Immature natural killer cell (primary cell): ENCODE measurements at regions not wholly inside any gene's neighbourhood (a gene's known extent, or its start where the extent isn't known, plus 50 kb on each side); places are given as distances from the start of the nearest gene placed in this dataset.

Experiments
- DNase-seq, 3 donors: peaks; one replicate each; pipeline ENCODE4 v3.0.0; 2022; ENCODE audit warnings: mixed read lengths in 1 of 3
- H3K27ac Mint-ChIP-seq, 6 donors: one replicate each; pipeline ENCODE4 v1.8.0; 2020; ENCODE audit warnings: mixed read lengths in 6 of 6, mild to moderate bottlenecking in 5 of 6, inconsistent platforms in 4 of 6, moderate library complexity in 3 of 6
- H3K27me3 Mint-ChIP-seq, 3 donors: one replicate each; pipeline ENCODE4 v1.8.0; 2020 to 2021; ENCODE audit warnings: low read depth in 3 of 3, mild to moderate bottlenecking in 3 of 3, mixed read lengths in 3 of 3, moderate library complexity in 3 of 3, inconsistent platforms in 1 of 3
- H3K36me3 Mint-ChIP-seq, 3 donors: one replicate each; pipeline ENCODE4 v1.8.0; 2020; ENCODE audit warnings: mixed read lengths in 3 of 3, inconsistent platforms in 2 of 3, mild to moderate bottlenecking in 2 of 3
- H3K4me1 Mint-ChIP-seq, 2 donors: one replicate each; pipeline ENCODE4 v1.8.0; 2020; ENCODE audit warnings: inconsistent platforms in 2 of 2, mild to moderate bottlenecking in 2 of 2, mixed read lengths in 2 of 2, moderate library complexity in 1 of 2
- H3K4me3 Mint-ChIP-seq, 5 donors: one replicate each; pipeline ENCODE4 v1.8.0; 2020; ENCODE audit warnings: mild to moderate bottlenecking in 5 of 5, mixed read lengths in 5 of 5, inconsistent platforms in 3 of 5, moderate library complexity in 3 of 5
- H3K9me3 Mint-ChIP-seq, 6 donors: one replicate each; pipeline ENCODE4 v1.8.0; 2020; ENCODE audit warnings: mild to moderate bottlenecking in 6 of 6, mixed read lengths in 6 of 6, inconsistent platforms in 4 of 6, moderate library complexity in 3 of 6

DNA sequence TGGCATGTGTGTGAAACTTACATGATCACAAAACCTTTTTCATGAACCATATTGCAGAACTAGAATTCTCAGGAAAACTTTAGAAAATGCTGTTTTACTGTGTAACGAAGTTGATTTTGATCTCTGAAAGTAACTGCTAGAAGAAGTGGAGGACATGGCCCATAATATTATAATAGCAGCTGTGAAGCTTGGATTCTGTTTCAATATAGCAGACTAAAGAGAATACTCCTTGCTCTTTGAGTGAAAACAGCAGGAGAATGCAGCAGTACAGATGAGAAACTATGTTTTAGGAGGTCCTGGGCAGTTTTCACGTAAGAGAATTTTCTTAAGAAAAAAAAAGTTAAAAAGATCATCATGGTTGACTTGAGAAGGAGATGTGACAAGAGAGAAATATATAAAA lies 76.7 kb upstream of the POU2AF2 start:
- Mint-ChIP-seq H3K4me3 (no peak overlapping the region), H3K36me3 (no peaks in the 10 kb centered on the region), H3K27me3 (peaks cover 0 to 7% (median 3%) of the 10 kb centered on the region in 3 donors), H3K9me3 (no peaks in the 10 kb centered on the region), H3K4me1 (no peaks in the 10 kb centered on the region), H3K27ac (no peak overlapping the region)
- DNase-seq: no peak

DNA sequence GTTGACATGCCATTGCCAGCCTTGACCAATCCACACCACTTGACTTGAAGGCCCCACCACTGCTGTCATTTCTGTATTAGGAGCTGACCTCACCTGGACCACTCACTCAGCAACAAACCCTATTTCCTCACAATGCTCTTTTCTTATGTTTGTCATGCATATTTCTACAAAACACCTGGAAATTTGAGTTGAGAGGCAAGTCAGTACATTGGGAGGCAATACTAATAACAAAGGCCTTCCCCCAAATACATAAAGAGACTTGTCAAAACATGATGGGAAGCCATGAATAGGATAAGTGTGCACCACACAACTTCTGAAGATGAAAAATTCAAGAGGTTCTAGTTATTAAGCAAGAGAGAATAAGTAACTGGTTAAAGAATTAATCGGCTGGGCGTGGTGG lies 77.9 kb upstream of the POU2AF2 start:
- Mint-ChIP-seq H3K9me3 (peaks cover 0 to 2% (median 0%) of the 10 kb centered on the region in 6 donors), H3K4me1 (no peaks in the 10 kb centered on the region), H3K27ac (no peak overlapping the region), H3K36me3 (no peaks in the 10 kb centered on the region), H3K27me3 (peaks cover 0 to 5% (median 3%) of the 10 kb centered on the region in 3 donors), H3K4me3 (no peak overlapping the region)
- DNase-seq: no peak

DNA sequence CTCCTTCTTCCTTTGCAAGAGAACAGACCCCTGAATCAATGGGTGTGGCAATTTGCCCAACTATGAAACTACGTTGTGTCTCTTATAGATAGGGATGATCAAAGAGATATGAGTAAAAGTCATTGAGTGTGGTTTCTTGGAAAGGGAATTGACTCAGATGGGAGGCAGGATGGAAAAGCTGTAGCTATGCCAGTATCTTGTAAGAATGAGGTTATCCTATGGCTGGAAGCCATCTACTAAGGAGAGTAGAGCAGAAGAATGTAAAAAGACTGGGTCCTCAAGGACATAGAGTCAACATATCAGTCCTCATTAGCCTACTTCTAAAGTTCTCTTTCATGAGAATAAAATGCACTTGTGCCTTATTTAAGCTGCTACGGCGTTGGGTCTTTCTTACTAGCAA lies 78.9 kb upstream of the POU2AF2 start:
- Mint-ChIP-seq H3K4me1 (no peaks in the 10 kb centered on the region), H3K27ac (no peak overlapping the region), H3K27me3 (peaks cover 0 to 6% (median 3%) of the 10 kb centered on the region in 3 donors), H3K36me3 (no peaks in the 10 kb centered on the region), H3K9me3 (peaks cover 0 to 2% (median 0%) of the 10 kb centered on the region in 6 donors), H3K4me3 (no peak overlapping the region)
- no peak for DNase-seq

DNA sequence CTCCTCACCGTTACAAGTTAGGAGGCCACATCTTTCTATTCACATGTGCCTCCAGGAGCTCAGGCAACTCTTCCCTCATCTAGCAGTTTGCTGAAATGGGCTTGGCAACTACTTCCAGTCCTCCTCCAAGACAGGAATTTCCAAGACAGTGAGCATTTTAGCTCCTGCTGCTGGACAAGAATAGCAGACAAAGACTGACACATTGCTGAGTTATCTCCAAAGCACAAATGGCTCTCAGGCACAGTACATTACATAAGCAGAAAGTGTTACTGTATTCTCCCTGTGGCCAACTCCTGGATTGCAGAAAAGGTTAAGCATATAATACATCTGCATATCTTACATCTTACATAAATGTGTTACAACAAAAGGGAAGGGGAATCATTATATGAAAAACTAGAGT lies 83.2 kb upstream of the POU2AF2 start:
- Mint-ChIP-seq H3K36me3 (no peaks in the 10 kb centered on the region), H3K4me3 (no peak overlapping the region), H3K4me1 (no peaks in the 10 kb centered on the region), H3K9me3 (peaks cover 0 to 2% (median 0%) of the 10 kb centered on the region in 6 donors), H3K27me3 (peaks cover 0 to 5% (median 3%) of the 10 kb centered on the region in 3 donors), H3K27ac (no peak overlapping the region)
- no peak for DNase-seq

DNA sequence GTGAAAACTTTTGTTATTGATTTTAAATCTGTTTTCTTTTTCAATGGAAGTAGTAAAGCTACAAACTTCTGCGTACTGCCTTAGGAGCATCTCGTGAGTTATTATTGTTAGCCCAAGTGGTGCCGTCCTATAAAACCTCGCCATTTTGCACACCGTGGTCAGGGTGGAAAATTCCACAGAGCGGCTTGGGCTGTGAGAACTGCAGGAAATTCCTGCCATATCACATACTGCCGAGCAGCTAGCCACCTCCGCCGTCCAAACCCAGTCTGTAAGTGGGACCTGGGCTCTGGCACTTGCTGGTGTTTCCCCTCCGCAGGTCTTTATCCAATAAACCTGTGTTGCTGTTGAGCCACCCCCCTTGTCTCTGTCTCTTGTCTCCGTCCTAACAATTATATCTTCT lies 88.0 kb upstream of the POU2AF2 start:
- no peaks in the 10 kb centered on the region for H3K4me1 Mint-ChIP-seq
- no peak for DNase-seq
- no peaks in the 10 kb centered on the region for H3K36me3 Mint-ChIP-seq
- no peak overlapping the region for H3K27ac Mint-ChIP-seq
- no peaks in the 10 kb centered on the region for H3K9me3 Mint-ChIP-seq
- no peak overlapping the region for H3K4me3 Mint-ChIP-seq
- peaks cover 0 to 3% (median 2%) of the 10 kb centered on the region in 3 donors for H3K27me3 Mint-ChIP-seq

DNA sequence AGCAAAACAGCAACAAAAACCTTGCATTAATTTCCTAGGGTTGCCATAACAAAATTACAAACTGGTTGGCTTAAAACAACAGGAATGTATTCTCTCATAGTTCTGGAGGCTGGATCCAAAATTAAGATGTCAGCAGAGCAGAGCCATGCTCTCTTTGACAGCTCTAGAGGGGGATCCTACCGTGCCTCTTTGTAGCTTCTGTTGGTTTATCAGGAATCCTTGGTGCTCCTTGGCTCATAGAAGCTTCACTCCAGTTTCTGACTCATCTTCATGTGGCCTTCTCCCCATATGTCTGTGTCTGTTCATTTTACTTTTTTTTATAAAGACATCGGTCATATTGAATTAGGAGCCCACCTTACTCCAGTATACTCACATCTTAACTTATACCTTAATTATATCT lies 90.5 kb upstream of the POU2AF2 start:
- DNase-seq: no peak
- no peak overlapping the region for H3K4me3 Mint-ChIP-seq
- H3K9me3 Mint-ChIP-seq: peaks cover 0 to 3% (median 0%) of the 10 kb centered on the region in 6 donors
- H3K4me1 Mint-ChIP-seq: no peaks in the 10 kb centered on the region
- H3K36me3 Mint-ChIP-seq: no peaks in the 10 kb centered on the region
- H3K27ac Mint-ChIP-seq: no peak overlapping the region
- peaks cover 0 to 3% (median 0%) of the 10 kb centered on the region in 3 donors for H3K27me3 Mint-ChIP-seq

DNA sequence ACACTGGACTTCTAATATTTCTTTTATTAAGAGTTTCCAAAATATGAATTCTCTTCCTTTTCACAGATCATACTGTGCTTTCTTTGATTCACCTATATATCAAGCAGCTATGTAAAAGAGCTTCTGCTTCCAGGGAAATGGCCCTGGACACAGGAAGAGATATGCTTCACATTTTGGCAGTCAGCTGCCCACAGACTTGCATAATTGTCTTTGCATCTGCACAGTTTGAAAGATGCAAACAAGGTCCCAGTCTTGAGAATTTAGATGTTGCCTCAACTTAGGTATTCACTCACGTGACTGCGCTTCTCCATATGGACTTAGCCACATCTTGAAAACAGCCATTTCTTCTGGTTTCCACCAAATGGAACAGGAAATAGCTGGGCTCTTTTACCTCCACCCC lies 92.3 kb upstream of the POU2AF2 start:
- Mint-ChIP-seq H3K4me1 (no peaks in the 10 kb centered on the region), H3K4me3 (no peak overlapping the region), H3K9me3 (peaks cover 0 to 3% (median 0%) of the 10 kb centered on the region in 6 donors), H3K27me3 (peaks cover 0 to 3% (median 0%) of the 10 kb centered on the region in 3 donors), H3K27ac (no peak overlapping the region), H3K36me3 (no peaks in the 10 kb centered on the region)
- DNase-seq: no peak

DNA sequence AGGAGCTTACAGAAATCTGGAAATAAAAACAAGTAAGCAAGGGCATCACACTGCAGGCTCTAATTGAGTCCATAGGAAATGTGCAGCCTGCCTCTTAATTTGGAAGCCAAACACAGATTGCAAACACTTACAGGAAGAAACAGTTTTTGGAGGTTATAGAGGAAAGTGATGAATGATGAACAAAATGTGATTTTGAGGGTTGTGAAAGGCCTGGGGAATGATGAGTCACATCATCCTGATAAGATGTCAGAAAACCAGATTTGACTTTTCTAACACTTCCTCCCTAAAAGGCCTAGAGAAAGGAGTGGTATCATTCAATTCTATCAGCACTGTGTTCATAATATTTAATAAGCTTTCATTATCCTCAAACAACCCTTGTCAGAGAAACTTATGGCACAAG lies 96.6 kb upstream of the POU2AF2 start:
- Mint-ChIP-seq H3K4me1 (no peaks in the 10 kb centered on the region), H3K36me3 (no peaks in the 10 kb centered on the region), H3K4me3 (no peak overlapping the region), H3K27ac (no peak overlapping the region), H3K27me3 (peaks cover 0 to 3% (median 2%) of the 10 kb centered on the region in 3 donors), H3K9me3 (peaks cover 0 to 3% (median 0%) of the 10 kb centered on the region in 6 donors)
- no peak for DNase-seq

DNA sequence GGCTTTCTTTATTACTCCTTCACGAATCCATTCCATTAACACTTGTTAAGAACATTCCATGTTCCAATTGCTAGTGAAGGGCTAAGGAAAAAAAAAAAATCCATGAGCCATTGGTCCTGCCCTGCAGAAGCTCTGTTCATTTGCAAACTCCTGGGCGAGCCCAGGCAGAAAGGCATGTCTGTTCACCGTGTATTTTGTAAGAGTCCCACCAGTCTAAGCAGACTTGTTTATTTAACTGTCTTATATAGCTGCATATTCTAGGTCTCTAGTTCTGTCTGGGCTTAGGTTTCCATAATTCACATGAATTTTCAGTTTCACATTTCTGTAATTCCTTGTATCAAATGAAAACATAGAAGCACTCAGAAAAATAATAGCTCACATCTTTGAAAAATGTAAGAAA lies 97.4 kb upstream of the POU2AF2 start:
- H3K4me3 Mint-ChIP-seq: no peak overlapping the region
- H3K27ac Mint-ChIP-seq: no peak overlapping the region
- DNase-seq: no peak
- H3K27me3 Mint-ChIP-seq: peaks cover 0 to 3% (median 2%) of the 10 kb centered on the region in 3 donors
- H3K4me1 Mint-ChIP-seq: no peaks in the 10 kb centered on the region
- H3K36me3 Mint-ChIP-seq: no peaks in the 10 kb centered on the region
- peaks cover 0 to 3% (median 0%) of the 10 kb centered on the region in 6 donors for H3K9me3 Mint-ChIP-seq

DNA sequence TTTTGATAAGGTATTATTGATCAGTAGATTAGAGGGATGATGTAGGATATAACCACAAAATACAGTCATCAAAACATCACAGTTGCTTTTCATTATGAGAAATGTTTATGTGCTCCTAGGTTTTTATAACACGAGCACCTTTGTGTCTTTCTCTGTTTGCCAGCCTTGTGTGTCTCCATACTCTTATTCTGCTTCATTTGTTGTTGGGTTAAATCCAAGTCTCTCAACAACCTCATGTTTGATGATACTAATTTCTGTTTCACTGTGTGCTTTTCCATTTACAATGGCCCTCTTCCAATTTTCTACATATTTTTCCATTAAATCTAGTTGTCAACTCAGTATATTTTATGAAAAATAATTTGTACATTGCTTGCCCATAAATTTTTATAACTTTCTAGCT lies 107.7 kb upstream of the POU2AF2 start:
- Mint-ChIP-seq H3K27ac (no peak overlapping the region), H3K4me3 (no peak overlapping the region), H3K36me3 (no peaks in the 10 kb centered on the region), H3K4me1 (no peaks in the 10 kb centered on the region), H3K9me3 (peaks cover 0 to 5% (median 0%) of the 10 kb centered on the region in 6 donors), H3K27me3 (peaks cover 0 to 3% (median 0%) of the 10 kb centered on the region in 3 donors)
- no peak for DNase-seq

DNA sequence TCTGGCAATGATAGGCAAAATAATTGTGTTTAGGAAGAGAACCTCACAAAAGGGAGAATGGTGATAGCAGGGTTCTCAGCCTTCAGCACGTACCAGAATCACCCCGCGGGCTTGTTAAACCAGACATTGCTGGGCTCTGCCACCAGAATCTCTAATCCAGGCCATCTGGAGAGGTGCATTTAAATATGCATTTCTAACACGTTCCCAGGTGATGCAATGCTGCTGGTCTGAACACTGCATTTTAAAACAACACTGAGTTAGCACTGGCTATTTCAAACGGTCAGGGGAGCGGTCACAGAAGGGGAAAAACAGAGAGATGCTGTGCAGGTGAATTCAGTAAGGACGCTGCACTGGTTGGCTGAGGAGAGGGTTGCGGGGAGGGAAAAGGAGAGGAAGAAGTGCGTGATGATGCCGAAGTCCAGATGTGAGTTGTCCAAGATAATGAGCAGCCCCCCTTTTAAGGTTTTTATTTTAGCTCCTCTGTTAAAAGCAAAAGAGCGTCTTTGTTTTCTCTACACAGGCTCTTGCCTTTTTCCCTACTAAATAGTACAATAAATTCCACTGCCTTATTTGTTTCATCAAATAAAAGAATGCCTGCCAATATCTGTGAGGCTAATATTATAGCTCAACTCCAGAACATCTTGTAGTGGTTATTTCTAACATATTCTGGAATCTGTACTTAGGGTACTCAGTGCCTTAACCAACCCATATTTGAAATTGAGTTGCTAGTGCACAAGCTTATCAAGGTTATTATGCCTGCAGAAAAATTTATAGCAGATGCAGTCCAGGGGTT lies 109.6 kb upstream of the POU2AF2 start:
- H3K27ac Mint-ChIP-seq: no peak overlapping the region
- peaks cover 0 to 5% (median under 1%) of the 10 kb centered on the region in 6 donors for H3K9me3 Mint-ChIP-seq
- H3K4me1 Mint-ChIP-seq: no peaks in the 10 kb centered on the region
- no peak for DNase-seq
- H3K4me3 Mint-ChIP-seq: no peak overlapping the region
- H3K27me3 Mint-ChIP-seq: peaks cover 0 to 3% (median 2%) of the 10 kb centered on the region in 3 donors
- no peaks in the 10 kb centered on the region for H3K36me3 Mint-ChIP-seq

DNA sequence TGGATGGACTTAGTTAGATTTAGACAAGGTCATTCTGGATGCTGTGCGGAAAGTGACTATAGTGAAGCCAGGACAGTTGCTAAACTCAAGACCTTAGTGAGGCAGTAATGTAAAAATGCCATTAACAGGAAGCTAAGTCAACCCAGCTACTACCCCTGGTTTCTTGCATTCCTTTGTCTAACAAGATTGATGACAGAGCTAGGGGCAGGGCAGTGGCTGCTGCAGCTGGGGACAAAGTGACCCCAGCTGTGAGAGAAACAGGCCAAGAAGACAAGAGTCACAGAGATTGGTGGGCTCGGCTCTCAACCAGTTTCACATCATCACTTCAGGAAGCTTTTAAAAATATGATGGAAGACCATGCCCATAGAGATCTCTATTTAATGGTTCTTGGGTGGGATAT lies 110.4 kb upstream of the POU2AF2 start:
- DNase-seq: no peak
- H3K36me3 Mint-ChIP-seq: no peaks in the 10 kb centered on the region
- H3K4me1 Mint-ChIP-seq: no peaks in the 10 kb centered on the region
- H3K4me3 Mint-ChIP-seq: no peak overlapping the region
- peaks cover 0 to 2% (median 1%) of the 10 kb centered on the region in 3 donors for H3K27me3 Mint-ChIP-seq
- H3K27ac Mint-ChIP-seq: no peak overlapping the region
- peaks cover 0 to 5% (median under 1%) of the 10 kb centered on the region in 6 donors for H3K9me3 Mint-ChIP-seq

DNA sequence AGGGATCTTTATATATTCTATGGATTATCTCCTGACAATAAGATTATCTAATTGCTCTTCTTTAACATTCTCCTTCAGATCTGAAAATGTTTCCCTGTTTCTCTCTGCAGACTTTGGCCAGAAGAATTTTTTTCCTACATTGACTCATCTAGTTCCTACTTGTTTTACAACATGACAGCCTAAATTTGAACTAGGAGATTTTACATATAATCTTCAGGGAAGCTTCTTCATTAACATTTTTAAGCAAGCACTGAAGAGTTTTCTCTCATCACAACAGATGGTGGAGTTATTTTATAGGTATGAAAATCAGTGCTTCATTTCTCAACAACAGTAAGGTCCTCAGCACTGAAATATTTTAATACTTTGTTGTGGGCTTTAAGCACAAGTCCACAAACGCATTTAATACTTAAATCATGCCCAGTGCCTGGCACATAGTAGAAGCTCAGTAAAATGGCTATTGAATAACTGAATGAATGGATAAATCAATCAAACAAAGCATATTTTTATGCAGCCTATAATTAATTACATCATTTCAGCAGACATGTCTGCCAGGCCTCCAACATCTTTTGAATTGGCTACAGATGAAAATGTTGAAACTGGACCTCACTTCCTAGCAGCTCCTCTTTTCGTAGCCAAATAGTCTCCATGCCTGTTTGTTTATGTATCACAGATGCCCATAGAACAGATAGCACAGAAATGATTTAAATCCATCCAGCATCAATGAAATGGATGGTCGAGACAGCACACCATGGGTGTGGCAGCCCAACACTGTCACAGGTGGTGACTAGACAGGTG lies 117.3 kb upstream of the POU2AF2 start:
- H3K9me3 Mint-ChIP-seq: peaks cover 0 to 3% (median 0%) of the 10 kb centered on the region in 6 donors
- no peak overlapping the region for H3K27ac Mint-ChIP-seq
- H3K27me3 Mint-ChIP-seq: peaks cover 2 to 5% (median 3%) of the 10 kb centered on the region in 3 donors
- H3K4me1 Mint-ChIP-seq: no peaks in the 10 kb centered on the region
- no peak overlapping the region for H3K4me3 Mint-ChIP-seq
- no peak for DNase-seq
- H3K36me3 Mint-ChIP-seq: no peaks in the 10 kb centered on the region

DNA sequence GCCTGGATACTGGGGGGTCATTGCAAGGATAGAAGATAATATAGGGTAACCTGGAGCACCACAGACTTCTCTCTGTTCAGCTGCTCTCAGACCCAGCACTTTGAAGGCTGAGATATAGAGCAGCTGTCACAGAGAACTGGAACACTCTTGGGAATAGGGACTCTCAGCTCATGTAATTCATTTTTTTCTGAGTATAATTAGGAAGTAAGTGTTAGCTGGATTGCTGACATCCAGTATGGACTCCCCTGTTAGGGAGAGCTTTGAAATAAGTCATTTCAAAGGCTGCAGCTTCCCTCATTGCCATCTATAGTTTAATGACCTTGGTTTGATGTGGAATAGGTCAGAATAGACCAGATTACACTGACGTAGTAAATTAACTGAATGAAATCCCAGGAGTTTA lies 120.8 kb upstream of the POU2AF2 start:
- no peak for DNase-seq
- H3K27ac Mint-ChIP-seq: no peak overlapping the region
- peaks cover 2 to 3% (median 3%) of the 10 kb centered on the region in 3 donors for H3K27me3 Mint-ChIP-seq
- no peaks in the 10 kb centered on the region for H3K36me3 Mint-ChIP-seq
- no peaks in the 10 kb centered on the region for H3K9me3 Mint-ChIP-seq
- no peak overlapping the region for H3K4me3 Mint-ChIP-seq
- H3K4me1 Mint-ChIP-seq: no peaks in the 10 kb centered on the region
